Mucosa of rectum (tissue), 2 donors: ENCODE measurements at regions not wholly inside any gene's neighbourhood (a gene's known extent, or its start where the extent isn't known, plus 50 kb on each side); places are given as distances from the start of the nearest gene placed in this dataset.
"Not testable (repeated sequence)": the region's sequence is repeated elsewhere in the genome, so short reads cannot be mapped to it uniquely, and the experiment has no call there.

ENCODE experiments used
- H3K27ac ChIP-seq, 2 donors: one replicate each; pipeline ENCODE4 v1.7.0; 2013; ENCODE audit warnings: inconsistent platforms in 2 of 2, low read depth in 2 of 2, low read length in 2 of 2
- H3K27me3 ChIP-seq, 2 donors: one replicate each; pipeline ENCODE4 v1.7.0; 2013; ENCODE audit warnings: low read length in 2 of 2; ENCODE audit not compliant: control insufficient read depth in 2 of 2, insufficient read depth in 2 of 2
- H3K36me3 ChIP-seq, 2 donors: one replicate each; pipeline ENCODE4 v1.7.0; 2013; ENCODE audit warnings: low read length in 2 of 2; ENCODE audit not compliant: control insufficient read depth in 2 of 2, insufficient read depth in 2 of 2
- H3K4me1 ChIP-seq, 2 donors: one replicate each; pipeline ENCODE4 v1.7.0; 2013; ENCODE audit warnings: low read length in 2 of 2, mild to moderate bottlenecking in 1 of 2; ENCODE audit not compliant: control insufficient read depth in 2 of 2, insufficient read depth in 2 of 2
- H3K4me3 ChIP-seq, 2 donors: one replicate each; pipeline ENCODE4 v1.7.0; 2013; ENCODE audit warnings: low read length in 2 of 2
- H3K9ac ChIP-seq, 2 donors: one replicate each; pipeline ENCODE4 v1.7.0; 2013; ENCODE audit warnings: low read length in 2 of 2, low read depth in 1 of 2, mild to moderate bottlenecking in 1 of 2
- H3K9me3 ChIP-seq, 2 donors: one replicate each; pipeline ENCODE4 v1.7.0; 2013; ENCODE audit warnings: low read length in 2 of 2; ENCODE audit not compliant: control insufficient read depth in 2 of 2
- donor health status: healthy.
- donor health status: Normal muscosa, but diverticular disease.

GRCh38 chr13:107937848-107938247 lies 277.5 kb downstream of the LIG4 start:
- H3K4me3 ChIP-seq, result no peak overlapping the region
- no peaks in the 10 kb centered on the region for H3K36me3 ChIP-seq
- no peaks in the 10 kb centered on the region for H3K27me3 ChIP-seq
- no peak overlapping the region for H3K9ac ChIP-seq
- no peaks in the 10 kb centered on the region for H3K4me1 ChIP-seq
- H3K27ac ChIP-seq, result no peak overlapping the region
- H3K9me3 ChIP-seq, result peaks cover 0 to 2% of the 10 kb centered on the region in 2 donors

- no peaks in the 10 kb centered on the region for H3K36me3 ChIP-seq
- H3K4me1 ChIP-seq, result no peaks in the 10 kb centered on the region
- no peak overlapping the region for H3K27ac ChIP-seq
- no peak overlapping the region for H3K4me3 ChIP-seq
- H3K27me3 ChIP-seq, result no peaks in the 10 kb centered on the region
- peaks cover 0 to 4% of the 10 kb centered on the region in 2 donors for H3K9me3 ChIP-seq
- no peak overlapping the region for H3K9ac ChIP-seq
These were observed 284.3 kb downstream of the LIG4 start for GRCh38 chr13:107931056-107931455.

DNA sequence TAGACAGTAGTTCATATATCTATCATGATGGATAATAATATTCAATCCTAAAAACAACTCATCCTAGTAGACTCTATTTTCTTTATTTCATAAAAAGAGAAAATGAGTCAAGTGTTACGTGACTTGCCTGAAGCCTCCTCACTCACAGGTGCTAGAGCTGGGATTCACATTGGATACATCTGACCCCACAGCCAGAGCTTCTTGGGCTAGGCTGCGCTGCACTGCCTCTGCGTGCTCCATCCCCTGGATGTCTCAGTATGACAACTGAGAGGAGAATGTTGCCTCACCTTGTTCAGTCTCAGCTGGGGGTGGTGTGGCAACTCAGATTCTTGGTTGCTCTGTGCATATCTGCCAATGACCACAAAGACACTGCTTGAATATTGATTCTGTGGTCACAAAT lies 286.6 kb downstream of the LIG4 start:
- no peak overlapping the region for H3K9ac ChIP-seq
- H3K4me3 ChIP-seq, result no peak overlapping the region
- H3K9me3 ChIP-seq, result peaks cover 0 to 4% of the 10 kb centered on the region in 2 donors
- H3K4me1 ChIP-seq, result no peaks in the 10 kb centered on the region
- H3K27ac ChIP-seq, result no peak overlapping the region
- H3K36me3 ChIP-seq, result no peaks in the 10 kb centered on the region
- H3K27me3 ChIP-seq, result no peaks in the 10 kb centered on the region

- peaks cover 0 to 4% of the 10 kb centered on the region in 2 donors for H3K9me3 ChIP-seq
- no peak overlapping the region for H3K9ac ChIP-seq
- no peaks in the 10 kb centered on the region for H3K36me3 ChIP-seq
- H3K4me1 ChIP-seq, result no peaks in the 10 kb centered on the region
- no peak overlapping the region for H3K27ac ChIP-seq
- no peaks in the 10 kb centered on the region for H3K27me3 ChIP-seq
- H3K4me3 ChIP-seq, result no peak overlapping the region
These were observed 287.8 kb downstream of the LIG4 start for GRCh38 chr13:107927557-107927956.

DNA sequence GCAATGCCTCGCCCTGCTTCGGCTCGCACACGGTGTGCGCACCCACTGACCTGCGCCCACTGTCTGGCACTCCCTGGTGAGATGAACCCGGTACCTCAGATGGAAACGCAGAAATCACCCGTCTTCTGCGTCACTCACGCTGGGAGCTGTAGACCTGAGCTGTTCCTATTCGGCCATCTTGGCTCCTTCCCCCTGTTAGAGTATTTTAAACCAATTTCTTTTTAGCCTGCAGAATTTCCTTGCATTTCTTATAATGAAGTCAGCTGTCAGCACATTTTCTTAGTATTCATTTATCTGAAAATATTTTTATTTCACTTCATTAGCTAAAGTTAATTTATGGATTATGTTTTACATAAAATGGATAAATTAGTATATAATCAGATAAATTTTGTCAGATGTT lies 288.8 kb downstream of the LIG4 start:
- not testable (repeated sequence) for H3K9me3 ChIP-seq, H3K9ac ChIP-seq, H3K27me3 ChIP-seq, H3K4me3 ChIP-seq, H3K27ac ChIP-seq, H3K4me1 ChIP-seq, H3K36me3 ChIP-seq

DNA sequence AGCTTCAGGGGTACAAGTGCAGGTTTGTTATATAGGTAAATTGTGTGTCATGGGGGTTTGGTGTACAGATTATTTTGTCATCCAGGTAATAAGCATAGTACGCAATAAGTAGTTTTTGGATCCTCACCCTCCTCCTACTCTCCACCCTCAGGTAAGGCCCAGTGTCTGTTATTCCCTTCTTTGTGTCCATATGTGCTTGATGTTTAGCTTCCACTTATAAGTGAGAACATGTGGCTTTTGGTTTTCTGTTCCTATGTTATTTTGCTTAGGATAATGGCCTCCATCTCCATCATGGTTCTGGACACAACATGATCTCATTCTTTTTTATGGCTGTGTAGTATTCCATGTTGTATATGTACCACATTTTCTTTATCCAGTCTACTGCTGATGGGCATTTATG lies 298.4 kb downstream of the LIG4 start:
- H3K9me3 ChIP-seq, H3K4me3 ChIP-seq, H3K36me3 ChIP-seq, H3K27ac ChIP-seq, H3K4me1 ChIP-seq, H3K9ac ChIP-seq, H3K27me3 ChIP-seq: not testable (repeated sequence)

- no peak overlapping the region for H3K4me3 ChIP-seq
- H3K4me1 ChIP-seq, result no peaks in the 10 kb centered on the region
- no peak overlapping the region for H3K27ac ChIP-seq
- no peaks in the 10 kb centered on the region for H3K9me3 ChIP-seq
- H3K27me3 ChIP-seq, result no peaks in the 10 kb centered on the region
- no peak overlapping the region for H3K9ac ChIP-seq
- no peaks in the 10 kb centered on the region for H3K36me3 ChIP-seq
These were observed 302.6 kb downstream of the LIG4 start for GRCh38 chr13:107912745-107913144.

- Histone ChIP-seq H3K9me3 (no peaks in the 10 kb centered on the region), H3K4me3 (no peak overlapping the region), H3K27ac (no peak overlapping the region), H3K36me3 (no peaks in the 10 kb centered on the region), H3K27me3 (no peaks in the 10 kb centered on the region), H3K4me1 (no peaks in the 10 kb centered on the region), H3K9ac (no peak overlapping the region)
These were observed 308.1 kb downstream of the LIG4 start for GRCh38 chr13:107907065-107907805.

- Histone ChIP-seq H3K36me3 (no peaks in the 10 kb centered on the region), H3K9ac (no peak overlapping the region), H3K4me1 (no peaks in the 10 kb centered on the region), H3K4me3 (no peak overlapping the region), H3K9me3 (no peaks in the 10 kb centered on the region), H3K27ac (no peak overlapping the region), H3K27me3 (no peaks in the 10 kb centered on the region)
These were observed 309.2 kb downstream of the LIG4 start for GRCh38 chr13:107906131-107906530.

- Histone ChIP-seq H3K4me1 (no peaks in the 10 kb centered on the region), H3K9me3 (no peaks in the 10 kb centered on the region), H3K36me3 (no peaks in the 10 kb centered on the region), H3K27ac (no peak overlapping the region), H3K27me3 (no peaks in the 10 kb centered on the region), H3K9ac (no peak overlapping the region), H3K4me3 (no peak overlapping the region)
These were observed 313.3 kb downstream of the LIG4 start for GRCh38 chr13:107901996-107902562.
